ENCODE measurements at regions not wholly inside any gene's neighbourhood (a gene's known extent, or its start where the extent isn't known, plus 50 kb on each side); places are given as distances from the start of the nearest gene placed in this dataset.

GRCh38 chr15:70160803-70161565 lies 63.3 kb upstream of the TLE3 start:
- Histone ChIP-seq H3K4me3 (no peak overlapping the region), H4K20me1 (ENCODE audit: control insufficient read depth, insufficient read depth) (no peaks in the 10 kb centered on the region), H3K4me1 (ENCODE audit: control insufficient read depth, insufficient read depth, low read length) (no peaks in the 10 kb centered on the region), H2AFZ (ENCODE audit: control insufficient read depth, low read depth, low read length) (no peak overlapping the region), H3K79me2 (ENCODE audit: control insufficient read depth, insufficient read depth, low read length) (no peaks in the 10 kb centered on the region), H3K36me3 (ENCODE audit: control insufficient read depth in 2 of 2, insufficient read depth in 2 of 2, low read length in 1 of 2) (no peaks in the 10 kb centered on the region), H3K4me2 (ENCODE audit: control insufficient read depth, insufficient read depth) (no peak overlapping the region), H3K9me3 (replicated peaks; ENCODE audit: control insufficient read depth, insufficient read depth, low read length) (peaks cover 2% of the 10 kb centered on the region; the same call in 1 of the 3 replicates), H3K9ac (ENCODE audit: control insufficient read depth, insufficient read depth, low read length) (no peak overlapping the region), H3K27ac (ENCODE audit: control insufficient read depth, insufficient read depth) (no peak overlapping the region), H3K27me3 (replicated peaks in 1 of 2; ENCODE audit: control insufficient read depth in 2 of 2, insufficient read depth in 2 of 2, low read length in 1 of 2) (peaks cover 2 to 5% of the 10 kb centered on the region in 2 experiments; a peak in 2 of 4 replicates)
- 38% methylated on average over 19 of the region's 19 CpGs for WGBS (ENCODE audit: insufficient coverage, insufficient replicate concordance, low lambda C conversion rate, missing lambda C conversion rate)
- intact Hi-C loops (cut with micrococcal nuclease; ENCODE audit: unreplicated experiment), result no loop called here
- DNase-seq (ENCODE audit: low read depth, low spot score), result no peak
- FAIRE-seq, result no peak
- no peak for TF ChIP-seq KDM1A (IDR thresholded peaks at IDR 0.05; ENCODE audit: borderline replicate concordance)
- TF ChIP-seq SMC3 (IDR thresholded peaks at IDR 0.05; ENCODE audit: borderline replicate concordance, low read length), result no peak
- TF ChIP-seq PKNOX1 (IDR thresholded peaks at IDR 0.05), result no peak
- no peak for TF ChIP-seq RELB (IDR thresholded peaks at IDR 0.05; ENCODE audit: low read depth)
- TF ChIP-seq TARDBP (IDR thresholded peaks at IDR 0.05; ENCODE audit: borderline replicate concordance), result no peak
- no peak for ATAC-seq
- SMC1A ChIA-PET (ENCODE audit: uncharacterized antibody, unreplicated experiment), result interaction anchor here (0.8 to 1.2 kb wide), 3 partner anchors 20 to 35 kb away, joined by 4 read pairs; no protein-coding TSS in a partner anchor
- no TSS peak for BruUV-seq (replicated peaks)
- in situ Hi-C loops (cut with MboI), result no loop called here
- POLR2A ChIA-PET, result interaction anchor here (1.5 kb wide), 1 partner anchor 16 kb away, joined by 3 read pairs; no protein-coding TSS in a partner anchor
- RAD21 ChIA-PET (ENCODE audit: unreplicated experiment), result no interaction called here
- CTCF ChIA-PET, result interaction anchor here (0.9 to 1.0 kb wide), 2 partner anchors 11 to 20 kb away, joined by 3 read pairs; no protein-coding TSS in a partner anchor
